ENCODE measurements at regions not wholly inside any gene's neighbourhood (a gene's known extent, or its start where the extent isn't known, plus 50 kb on each side); places are given as distances from the start of the nearest gene placed in this dataset.

DNA sequence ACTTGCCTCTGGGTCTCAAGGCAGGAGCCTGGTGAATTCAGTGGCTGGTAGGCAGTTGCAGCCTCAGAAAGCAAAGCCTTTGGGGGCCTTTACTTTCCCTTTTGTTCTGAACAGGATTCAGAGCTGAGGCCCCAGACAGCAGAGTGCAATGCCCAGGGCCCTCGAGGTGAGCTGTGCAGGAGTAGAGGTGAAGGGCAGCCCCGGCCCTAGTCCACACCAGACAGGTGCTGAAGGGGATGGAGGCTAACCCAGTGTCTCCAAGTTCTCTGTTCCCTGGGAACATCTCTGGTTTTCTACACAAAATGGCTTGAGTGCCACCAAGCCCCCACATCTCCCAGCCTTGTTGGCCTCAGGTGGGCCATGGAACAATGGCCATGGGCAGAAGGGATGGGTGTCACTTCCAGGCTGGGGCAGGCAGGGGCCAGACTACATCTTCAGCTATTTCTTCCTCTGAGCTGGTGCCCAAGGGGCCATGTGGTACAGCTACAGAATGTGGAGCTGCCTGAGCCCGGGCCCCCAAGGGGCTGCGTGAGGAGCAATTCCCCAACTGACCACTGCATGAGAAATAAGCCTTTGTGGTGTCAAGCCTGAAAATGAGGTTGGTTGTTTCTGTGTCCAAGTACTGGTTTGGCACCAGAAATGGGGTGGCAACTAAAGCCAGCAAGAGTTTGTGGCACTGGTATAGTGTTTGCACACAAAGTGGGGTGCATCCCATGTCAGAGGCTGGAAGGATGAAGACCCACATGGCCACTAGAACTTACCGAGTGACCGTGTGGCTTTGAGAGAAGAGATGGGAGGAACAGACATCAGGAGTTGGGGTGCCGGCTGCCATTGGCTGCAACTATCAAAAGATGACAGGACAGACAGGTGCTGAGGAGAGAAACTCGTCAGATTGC lies 57.8 kb downstream of the BARX1 start:
- Mint-ChIP-seq H3K27me3 (ENCODE audit: insufficient read depth) (peaks cover 6% of the 10 kb centered on the region), H3K36me3 (ENCODE audit: low read depth) (peaks cover 9% of the 10 kb centered on the region; the same call in 1 of the 2 replicates), H3K4me3 (no peak overlapping the region), H3K4me1 (ENCODE audit: low read depth) (no peaks in the 10 kb centered on the region), H3K27ac (no peak overlapping the region), H3K9me3 (peaks cover 32% of the 10 kb centered on the region)
- no peak for DNase-seq
- TF ChIP-seq, protein P1, sequence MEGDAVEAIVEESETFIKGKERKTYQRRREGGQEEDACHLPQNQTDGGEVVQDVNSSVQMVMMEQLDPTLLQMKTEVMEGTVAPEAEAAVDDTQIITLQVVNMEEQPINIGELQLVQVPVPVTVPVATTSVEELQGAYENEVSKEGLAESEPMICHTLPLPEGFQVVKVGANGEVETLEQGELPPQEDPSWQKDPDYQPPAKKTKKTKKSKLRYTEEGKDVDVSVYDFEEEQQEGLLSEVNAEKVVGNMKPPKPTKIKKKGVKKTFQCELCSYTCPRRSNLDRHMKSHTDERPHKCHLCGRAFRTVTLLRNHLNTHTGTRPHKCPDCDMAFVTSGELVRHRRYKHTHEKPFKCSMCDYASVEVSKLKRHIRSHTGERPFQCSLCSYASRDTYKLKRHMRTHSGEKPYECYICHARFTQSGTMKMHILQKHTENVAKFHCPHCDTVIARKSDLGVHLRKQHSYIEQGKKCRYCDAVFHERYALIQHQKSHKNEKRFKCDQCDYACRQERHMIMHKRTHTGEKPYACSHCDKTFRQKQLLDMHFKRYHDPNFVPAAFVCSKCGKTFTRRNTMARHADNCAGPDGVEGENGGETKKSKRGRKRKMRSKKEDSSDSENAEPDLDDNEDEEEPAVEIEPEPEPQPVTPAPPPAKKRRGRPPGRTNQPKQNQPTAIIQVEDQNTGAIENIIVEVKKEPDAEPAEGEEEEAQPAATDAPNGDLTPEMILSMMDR (IDR thresholded peaks at IDR 0.05) = no peak

GRCh38 chr9:93896496-93897033 lies 58.6 kb downstream of the BARX1 start:
- Mint-ChIP-seq H3K4me3 (no peak overlapping the region), H3K4me1 (ENCODE audit: low read depth) (no peaks in the 10 kb centered on the region), H3K36me3 (ENCODE audit: low read depth) (peaks cover 9% of the 10 kb centered on the region; the same call in 1 of the 2 replicates), H3K27me3 (ENCODE audit: insufficient read depth) (peaks cover 6% of the 10 kb centered on the region), H3K9me3 (peaks cover 39% of the 10 kb centered on the region), H3K27ac (no peak overlapping the region)
- DNase-seq = no peak
- TF ChIP-seq, protein P1 (IDR thresholded peaks at IDR 0.05) = no peak

DNA sequence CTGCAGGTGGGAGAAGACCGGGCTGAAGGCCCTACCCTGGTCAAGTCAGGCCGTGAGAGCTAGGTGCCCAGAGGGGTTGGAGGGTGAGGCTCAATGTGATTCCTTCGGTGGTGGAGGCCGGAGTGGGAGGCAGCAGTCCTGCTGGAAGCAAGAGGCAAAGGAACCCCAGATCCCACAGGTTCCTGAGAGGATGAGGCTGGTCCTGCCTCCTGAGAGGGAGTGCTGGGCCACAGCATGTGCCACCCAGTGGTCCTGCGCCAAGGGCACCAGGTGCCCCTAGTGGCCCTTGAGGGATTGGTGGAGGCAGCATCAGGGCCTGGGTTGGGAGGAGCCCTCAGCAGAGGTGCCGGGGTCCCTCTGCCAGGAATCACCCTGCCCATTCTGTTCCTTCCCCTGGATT lies 59.1 kb downstream of the BARX1 start:
- peaks cover 9% of the 10 kb centered on the region; the same call in 1 of the 2 replicates for H3K36me3 Mint-ChIP-seq (ENCODE audit: low read depth)
- TF ChIP-seq, protein P1 (IDR thresholded peaks at IDR 0.05) = no peak
- H3K9me3 Mint-ChIP-seq = peaks cover 44% of the 10 kb centered on the region
- DNase-seq = no peak
- H3K4me1 Mint-ChIP-seq (ENCODE audit: low read depth) = no peaks in the 10 kb centered on the region
- no peak overlapping the region for H3K4me3 Mint-ChIP-seq
- peaks cover 9% of the 10 kb centered on the region for H3K27me3 Mint-ChIP-seq (ENCODE audit: insufficient read depth)
- H3K27ac Mint-ChIP-seq = no peak overlapping the region

DNA sequence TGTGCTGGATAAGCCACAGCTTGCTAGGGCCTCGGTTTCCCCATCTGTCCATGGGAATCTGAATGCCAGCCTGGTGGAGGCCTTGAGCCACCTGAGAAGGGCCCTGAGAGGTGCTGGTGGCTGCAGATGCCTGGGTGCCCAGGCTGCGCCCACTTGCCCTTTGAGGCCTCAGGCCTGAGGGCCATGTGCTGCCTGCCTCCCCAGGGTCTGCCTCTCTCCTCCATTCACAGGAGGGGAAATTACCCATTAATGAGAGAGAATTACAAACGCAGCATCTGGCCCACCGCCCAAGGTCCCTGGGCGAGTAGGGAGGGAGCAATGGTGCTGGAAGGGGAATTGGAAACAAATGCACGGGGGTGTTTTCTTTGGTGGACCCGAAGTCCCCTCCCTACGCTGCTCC lies 59.6 kb downstream of the BARX1 start:
- H3K9me3 Mint-ChIP-seq = peaks cover 46% of the 10 kb centered on the region
- DNase-seq = no peak
- peaks cover 10% of the 10 kb centered on the region for H3K27me3 Mint-ChIP-seq (ENCODE audit: insufficient read depth)
- H3K36me3 Mint-ChIP-seq (ENCODE audit: low read depth) = peaks cover 9% of the 10 kb centered on the region; the same call in 1 of the 2 replicates
- H3K27ac Mint-ChIP-seq = no peak overlapping the region
- TF ChIP-seq, protein P1 (IDR thresholded peaks at IDR 0.05) = no peak
- no peak overlapping the region for H3K4me3 Mint-ChIP-seq
- H3K4me1 Mint-ChIP-seq (ENCODE audit: low read depth) = no peaks in the 10 kb centered on the region

DNA sequence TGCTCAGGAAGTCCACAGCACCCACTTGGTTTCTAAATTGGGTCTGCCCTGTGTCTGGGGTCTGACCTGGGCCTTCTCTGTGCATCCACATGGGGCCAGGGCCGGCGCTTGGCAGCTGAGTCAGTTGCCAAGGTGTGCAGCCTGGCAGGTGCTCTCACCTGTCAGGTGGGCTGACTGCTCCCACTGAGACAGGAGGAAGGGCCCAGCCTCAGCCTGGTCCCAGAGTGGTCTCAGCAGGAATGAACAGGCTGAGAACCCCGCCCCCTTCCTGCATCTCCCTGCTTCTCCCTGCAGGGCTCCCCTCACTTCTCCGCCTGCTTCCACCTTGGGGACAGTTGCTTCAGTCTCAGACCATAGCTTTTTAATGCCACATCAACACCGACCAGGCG lies 60.5 kb downstream of the BARX1 start:
- Mint-ChIP-seq H3K4me3 (no peak overlapping the region), H3K9me3 (peaks cover 39% of the 10 kb centered on the region), H3K36me3 (ENCODE audit: low read depth) (peaks cover 4% of the 10 kb centered on the region; the same call in 1 of the 2 replicates), H3K27me3 (ENCODE audit: insufficient read depth) (peaks cover 7% of the 10 kb centered on the region; the same call in 1 of the 2 replicates), H3K27ac (no peak overlapping the region), H3K4me1 (ENCODE audit: low read depth) (no peaks in the 10 kb centered on the region)
- TF ChIP-seq, protein P1 (IDR thresholded peaks at IDR 0.05) = no peak
- DNase-seq = no peak
